CD14-positive monocyte (primary cell): ENCODE measurements at regions not wholly inside any gene's neighbourhood (a gene's known extent, or its start where the extent isn't known, plus 50 kb on each side); places are given as distances from the start of the nearest gene placed in this dataset.

ENCODE experiments used
- DNase-seq, 3 donors: peaks; one replicate each; pipeline ENCODE4 v3.0.0-alpha.2; 2011 to 2022
- H2AFZ ChIP-seq: 2 replicates; pipeline ENCODE4 v1.6.0; 2012; ENCODE audit warnings: mild to moderate bottlenecking, low read depth, low read length, inconsistent platforms; ENCODE audit not compliant: insufficient read depth, poor library complexity, severe bottlenecking
- H3K27ac ChIP-seq, 2 donors: 1 replicate in 1 of 2; 2 replicates in 1 of 2; pipeline ENCODE4 v1.5.1; 2012 to 2013; ENCODE audit warnings: low read length in 2 of 2, control low read depth in 1 of 2, inconsistent platforms in 1 of 2, low read depth in 1 of 2, mild to moderate bottlenecking in 1 of 2
- H3K27me3 ChIP-seq, 2 donors: one replicate each; pipeline versions ENCODE4 v1.6.0 to v1.6.1; 2011 to 2013; ENCODE audit warnings: low read length in 2 of 2; ENCODE audit not compliant: control insufficient read depth in 2 of 2, insufficient read depth in 2 of 2
- H3K36me3 ChIP-seq, 2 donors: replicated peaks in 1 of 2; 1 replicate in 1 of 2; 2 replicates in 1 of 2; pipeline versions ENCODE4 v1.5.1 to v1.6.1; 2012 to 2013; ENCODE audit warnings: low read length in 2 of 2, control low read depth in 1 of 2, inconsistent platforms in 1 of 2, mild to moderate bottlenecking in 1 of 2; ENCODE audit not compliant: insufficient read depth in 2 of 2, control insufficient read depth in 1 of 2
- H3K4me1 ChIP-seq, 2 donors: 1 replicate in 1 of 2; 2 replicates in 1 of 2; pipeline versions ENCODE4 v1.5.1 to v1.6.1; 2012 to 2013; ENCODE audit warnings: low read length in 2 of 2, control low read depth in 1 of 2, inconsistent platforms in 1 of 2, mild to moderate bottlenecking in 1 of 2, moderate library complexity in 1 of 2; ENCODE audit not compliant: insufficient read depth in 2 of 2, control insufficient read depth in 1 of 2
- H3K4me2 ChIP-seq: replicated peaks from 2 replicates; pipeline ENCODE3; 2012; ENCODE audit warnings: low read length, moderate library complexity, mild to moderate bottlenecking; ENCODE audit not compliant: poor library complexity, severe bottlenecking; ENCODE audit errors: extremely low read depth
- H3K4me3 ChIP-seq, 3 experiments: fragments of 200-600 bp in 1 of 3; sonication (generic) in 1 of 3; replicated peaks in 1 of 3; 1 replicate in 2 of 3; 2 replicates in 1 of 3; pipeline ENCODE4 v1.5.1; 2011 to 2013; ENCODE audit warnings: low read length in 3 of 3, mild to moderate bottlenecking in 3 of 3, control low read depth in 2 of 3, low read depth in 2 of 3, inconsistent platforms in 1 of 3, moderate library complexity in 1 of 3
- H3K79me2 ChIP-seq: 2 replicates; pipeline ENCODE4 v1.6.0; 2012; ENCODE audit warnings: mild to moderate bottlenecking, control low read depth, inconsistent platforms, low read length, moderate library complexity; ENCODE audit not compliant: insufficient read depth
- H3K9ac ChIP-seq: 2 replicates; pipeline ENCODE4 v1.6.0; 2017; ENCODE audit warnings: low read length, mild to moderate bottlenecking; ENCODE audit not compliant: insufficient read depth, poor library complexity, severe bottlenecking
- H3K9me3 ChIP-seq, 2 donors: replicated peaks in 1 of 2; 1 replicate in 1 of 2; 2 replicates in 1 of 2; pipeline versions ENCODE4 v1.5.1 to v1.6.1; 2012 to 2013; ENCODE audit warnings: low read length in 2 of 2, control low read depth in 1 of 2; ENCODE audit not compliant: control insufficient read depth in 1 of 2, insufficient read depth in 1 of 2
- H4K20me1 ChIP-seq: 2 replicates; pipeline ENCODE4 v1.6.0; 2012; ENCODE audit warnings: mild to moderate bottlenecking, low read length, control low read depth, moderate library complexity; ENCODE audit not compliant: insufficient read depth
- H3K27ac Mint-ChIP-seq, 7 donors: one replicate each; pipeline ENCODE4 v1.8.0; 2020; ENCODE audit warnings: mild to moderate bottlenecking in 7 of 7, mixed read lengths in 7 of 7, moderate library complexity in 6 of 7, inconsistent platforms in 2 of 7
- H3K27me3 Mint-ChIP-seq, 3 donors: one replicate each; pipeline ENCODE4 v1.8.0; 2021 to 2022; ENCODE audit warnings: low read depth in 3 of 3, mild to moderate bottlenecking in 3 of 3, mixed read lengths in 3 of 3, moderate library complexity in 3 of 3, inconsistent platforms in 1 of 3
- H3K36me3 Mint-ChIP-seq, 2 donors: one replicate each; pipeline ENCODE4 v1.8.0; 2020; ENCODE audit warnings: mixed read lengths in 2 of 2, inconsistent platforms in 1 of 2, mild to moderate bottlenecking in 1 of 2
- H3K4me1 Mint-ChIP-seq: one replicate; pipeline ENCODE4 v1.8.0; 2020; ENCODE audit warnings: mild to moderate bottlenecking, mixed read lengths
- H3K4me3 Mint-ChIP-seq, 2 donors: one replicate each; pipeline ENCODE4 v1.8.0; 2020; ENCODE audit warnings: mild to moderate bottlenecking in 2 of 2, mixed read lengths in 2 of 2, moderate library complexity in 1 of 2
- H3K9me3 Mint-ChIP-seq, 7 donors: one replicate each; pipeline ENCODE4 v1.8.0; 2020 to 2022; ENCODE audit warnings: mixed read lengths in 7 of 7, mild to moderate bottlenecking in 6 of 7, moderate library complexity in 6 of 7, inconsistent platforms in 2 of 7
- CTCF ChIP-seq: fragments of 200-600 bp; IDR thresholded peaks from one replicate; pipeline ENCODE4 v1.8.0; 2022; ENCODE audit warnings: antibody characterized with exemption, mild to moderate bottlenecking
- WGBS: methylation state at CpG from one replicate; pipeline ENCODE4 v1.1.5; 2013; ENCODE audit warnings: missing lambda C conversion rate; ENCODE audit not compliant: insufficient coverage; 5-methylcytosine and 5-hydroxymethylcytosine counted together
- intact Hi-C, 2 donors: fragments of 100-400 bp; cut with micrococcal nuclease; formaldehyde crosslinking; loops; one replicate each; pipeline versions ENCODE4 v1.15.0 to v1.15.1; 2023

- no peak overlapping the region for H2AFZ ChIP-seq
- Mint-ChIP-seq H3K4me1 (no peaks in the 10 kb centered on the region), H3K27me3 (peaks cover 0 to 5% (median 5%) of the 10 kb centered on the region in 3 donors)
Observed at GRCh38 chr1:147479864-147480564, 61.3 kb upstream of the BCL9 start.

DNA sequence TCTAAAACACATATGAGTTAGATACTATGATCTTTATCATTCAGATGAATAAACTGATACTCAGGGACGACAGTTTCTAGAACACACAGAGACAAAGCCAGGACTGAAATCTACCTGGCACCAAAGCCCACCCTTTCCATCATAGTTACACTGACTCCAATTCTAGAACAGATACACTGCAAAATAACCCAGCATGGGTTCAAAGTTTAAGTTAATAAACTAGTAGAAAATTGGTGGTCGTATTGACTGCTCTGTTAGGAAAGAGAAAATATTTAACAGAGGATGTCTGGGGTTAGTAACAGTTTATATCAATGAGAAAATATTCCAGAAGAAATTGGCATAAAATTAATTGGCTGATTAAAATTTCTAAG, 60.8 kb upstream of the BCL9 start:
- no peaks in the 10 kb centered on the region for H3K4me1 ChIP-seq
- DNase-seq = no peak
- H3K36me3 ChIP-seq = no peaks in the 10 kb centered on the region
- H2AFZ ChIP-seq = no peak overlapping the region
- no peak overlapping the region for H3K9ac ChIP-seq
- H3K27me3 ChIP-seq = no peaks in the 10 kb centered on the region
- Mint-ChIP-seq H3K36me3 (no peaks in the 10 kb centered on the region), H3K27me3 (peaks cover 0 to 5% (median 5%) of the 10 kb centered on the region in 3 donors), H3K4me1 (no peaks in the 10 kb centered on the region), H3K9me3 (peaks cover 0 to 4% (median 0%) of the 10 kb centered on the region in 7 donors), H3K4me3 (no peak overlapping the region), H3K27ac (no peak overlapping the region)
- H3K4me2 ChIP-seq = no peak overlapping the region
- H3K4me3 ChIP-seq = no peak overlapping the region
- intact Hi-C loops = no loop called here
- H4K20me1 ChIP-seq = no peaks in the 10 kb centered on the region
- H3K79me2 ChIP-seq = no peaks in the 10 kb centered on the region
- H3K27ac ChIP-seq = no peak overlapping the region
- no CpG with 5 or more reads among the region's 2 CpGs for WGBS
- no peaks in the 10 kb centered on the region for H3K9me3 ChIP-seq
- TF ChIP-seq CTCF = no peak

More at GRCh38 chr1:147479864-147480564, 61.3 kb upstream of the BCL9 start:
- Mint-ChIP-seq H3K9me3 (peaks cover 0 to 4% (median 0%) of the 10 kb centered on the region in 7 donors), H3K4me3 (no peak overlapping the region), H3K27ac (peak overlapping the region in 1 of 7 donors; percentile 18), H3K36me3 (no peaks in the 10 kb centered on the region)
- no peaks in the 10 kb centered on the region for H3K9me3 ChIP-seq
- no peaks in the 10 kb centered on the region for H3K4me1 ChIP-seq
- H3K4me2 ChIP-seq = no peak overlapping the region
- no peak for TF ChIP-seq CTCF
- no peak overlapping the region for H3K4me3 ChIP-seq
- no peaks in the 10 kb centered on the region for H3K27me3 ChIP-seq
- H3K79me2 ChIP-seq = no peaks in the 10 kb centered on the region
- no peaks in the 10 kb centered on the region for H4K20me1 ChIP-seq
- H3K9ac ChIP-seq = no peak overlapping the region
- H3K36me3 ChIP-seq = no peaks in the 10 kb centered on the region
- no peak for DNase-seq
- WGBS = 85% methylated on average over 2 of the region's 3 CpGs
- H3K27ac ChIP-seq = no peak overlapping the region
- intact Hi-C loops = no loop called here
